ENCODE measurements at regions not wholly inside any gene's neighbourhood (a gene's known extent, or its start where the extent isn't known, plus 50 kb on each side); places are given as distances from the start of the nearest gene placed in this dataset.

GRCh38 chr5:67578011-67578410, 381.4 kb upstream of the CD180 start (continued):
- no peak for TF ChIP-seq CTCF (IDR thresholded peaks at IDR 0.05 in 2 of 3, conservative IDR thresholded peaks at IDR 0.05 in 1 of 3; ENCODE audit: borderline replicate concordance in 1 of 3, insufficient read depth in 1 of 3, low read depth in 2 of 3, low read length in 2 of 3)
- no peak for TF ChIP-seq FOSL1 (IDR thresholded peaks at IDR 0.05; ENCODE audit: low read depth)
- TF ChIP-seq CEBPB (IDR thresholded peaks at IDR 0.05; ENCODE audit: low read depth) = no peak
- no peak for TF ChIP-seq POLR2A (IDR thresholded peaks at IDR 0.05; ENCODE audit: borderline replicate concordance, extremely low read depth, insufficient read depth, insufficient read length)
- TF ChIP-seq ZBTB33 (IDR thresholded peaks at IDR 0.05; ENCODE audit: extremely low read depth, insufficient replicate concordance, low read length) = no peak
- no peak for TF ChIP-seq MAX (IDR thresholded peaks at IDR 0.05)
- TF ChIP-seq ELF1 (IDR thresholded peaks at IDR 0.05; ENCODE audit: borderline replicate concordance, low read depth) = no peak
- no peak for TF ChIP-seq EZH2phosphoT487 (IDR thresholded peaks at IDR 0.05; ENCODE audit: borderline replicate concordance)

- RAD21 ChIA-PET (ENCODE audit: low non-redundant PET in 1 of 2, low total read pairs in 2 of 2, uncharacterized antibody in 2 of 2, unreplicated experiment in 2 of 2) = no interaction called here
- H3K9me2 ChIP-seq (ENCODE audit: insufficient read depth) = no peaks in the 10 kb centered on the region
- POLR2A ChIA-PET = no interaction called here
- no peak overlapping the region for H2AFZ ChIP-seq (ENCODE audit: low read depth, low read length, poor library complexity, severe bottlenecking)
- DNase-seq (ENCODE audit: low read depth, low spot score) = no peak
- H3K4me1 ChIP-seq (ENCODE audit: control insufficient read depth in 1 of 2, insufficient read depth in 2 of 2, low read length in 2 of 2) = no peaks in the 10 kb centered on the region
- H4K20me1 ChIP-seq (ENCODE audit: insufficient read depth) = no peaks in the 10 kb centered on the region
- no peak overlapping the region for H3K9ac ChIP-seq (ENCODE audit: low read length)
- H3K36me3 ChIP-seq (ENCODE audit: control insufficient read depth in 1 of 2, insufficient read depth in 2 of 2, low read length in 2 of 2) = no peaks in the 10 kb centered on the region
- no peak for ATAC-seq
- no peak overlapping the region for H3K4me2 ChIP-seq (ENCODE audit: low read length)
- no TSS peak for BruUV-seq (replicated peaks)
- no peak overlapping the region for H3K4me3 ChIP-seq (replicated peaks in 1 of 2; ENCODE audit: low read depth in 1 of 2, low read length in 2 of 2)
- intact Hi-C loops (cut with micrococcal nuclease) = no loop called here
- H3K9me3 ChIP-seq (ENCODE audit: control insufficient read depth in 1 of 2, insufficient read depth in 1 of 2, low read depth in 1 of 2, low read length in 2 of 2) = no peaks in the 10 kb centered on the region
- CTCF ChIA-PET = no interaction called here
- TF ChIP-seq CEBPB (IDR thresholded peaks at IDR 0.05; ENCODE audit: low read depth) (no peak), SIN3A (IDR thresholded peaks at IDR 0.05; ENCODE audit: low read depth) (no peak), ZNF274 (IDR thresholded peaks at IDR 0.05; ENCODE audit: low read depth, low read length) (no peak), TCF7L2 (IDR thresholded peaks at IDR 0.05; ENCODE audit: borderline replicate concordance, extremely low read depth, insufficient read depth, insufficient read length) (no peak), SRF (IDR thresholded peaks at IDR 0.05; ENCODE audit: low read depth) (no peak), RAD21 (IDR thresholded peaks at IDR 0.05; ENCODE audit: low read depth) (no peak), POLR2AphosphoS5 (IDR thresholded peaks at IDR 0.05; ENCODE audit: low read depth, low read length) (no peak), CTCF (IDR thresholded peaks at IDR 0.05 in 2 of 3, conservative IDR thresholded peaks at IDR 0.05 in 1 of 3; ENCODE audit: borderline replicate concordance in 1 of 3, insufficient read depth in 1 of 3, low read depth in 2 of 3, low read length in 2 of 3) (no peak), EZH2 (IDR thresholded peaks at IDR 0.05) (no peak), EZH2phosphoT487 (IDR thresholded peaks at IDR 0.05; ENCODE audit: borderline replicate concordance) (no peak), FOSL1 (IDR thresholded peaks at IDR 0.05; ENCODE audit: low read depth) (no peak)
- no peaks in the 10 kb centered on the region for H3K79me2 ChIP-seq (ENCODE audit: insufficient read depth, low read length)
- no peak overlapping the region for H3K27ac ChIP-seq (ENCODE audit: low read depth, low read length)
- H3K27me3 ChIP-seq (ENCODE audit: insufficient read depth, low read length) = no peaks in the 10 kb centered on the region
These were observed 380.8 kb upstream of the CD180 start for GRCh38 chr5:67577424-67577823.
